A673 (cell line): ENCODE measurements at regions not wholly inside any gene's neighbourhood (a gene's known extent, or its start where the extent isn't known, plus 50 kb on each side); places are given as distances from the start of the nearest gene placed in this dataset.

ENCODE experiments used
- BruUV-seq: library from RNA; stranded (reverse); fragments of 400-500 nt; replicated peaks from 2 replicates; lab custom pipeline; 2021; lab: Mats Ljungman, UMichigan
- CTCF ChIA-PET: fragments of 300-600 bp; sonication (Branson Sonifier 250); formaldehyde crosslinking; loops from one replicate; lab custom pipeline; 2022; ENCODE audit warnings: antibody characterized with exemption; lab: Charles Lee
- POLR2A ChIA-PET: fragments of 300-600 bp; sonication (Branson Sonifier 250); formaldehyde crosslinking; loops from one replicate; lab custom pipeline; 2022; ENCODE audit warnings: antibody characterized with exemption; ENCODE audit not compliant: low non-redundant PET; lab: Charles Lee
- DNase-seq: peaks from one replicate; pipeline ENCODE4 v3.0.0-alpha.2; 2015; ENCODE audit warnings: low spot score
- H3K27ac ChIP-seq: fragments of 200-600 bp; sonication (generic); 2 replicates; pipeline ENCODE4 v1.5.1; 2016; ENCODE audit warnings: mixed run types, low read depth, mild to moderate bottlenecking, mixed read lengths, antibody characterized with exemption, low read length; ENCODE audit not compliant: poor library complexity, severe bottlenecking
- H3K27me3 ChIP-seq: fragments of 200-600 bp; sonication (generic); replicated peaks from 2 replicates; pipeline ENCODE4 v1.6.1; 2017; ENCODE audit warnings: mixed run types, low read depth, mild to moderate bottlenecking, mixed read lengths, antibody characterized with exemption, low read length; ENCODE audit not compliant: insufficient read depth, poor library complexity
- H3K36me3 ChIP-seq: fragments of 200-600 bp; sonication (generic); 2 replicates; pipeline ENCODE4 v1.6.1; 2016; ENCODE audit warnings: mixed run types, mild to moderate bottlenecking, mixed read lengths, antibody characterized with exemption, low read length; ENCODE audit not compliant: insufficient read depth, poor library complexity, severe bottlenecking
- H3K4me1 ChIP-seq: fragments of 200-600 bp; sonication (generic); 2 replicates; pipeline ENCODE4 v1.6.1; 2017; ENCODE audit warnings: mixed run types, mild to moderate bottlenecking, mixed read lengths, antibody characterized with exemption, low read length; ENCODE audit not compliant: insufficient read depth, poor library complexity, severe bottlenecking
- H3K4me3 ChIP-seq: fragments of 200-600 bp; sonication (generic); 2 replicates; pipeline ENCODE4 v1.5.1; 2016; ENCODE audit warnings: low read depth, mixed run types, mild to moderate bottlenecking, mixed read lengths, low read length; ENCODE audit not compliant: poor library complexity, severe bottlenecking
- H3K9me3 ChIP-seq: fragments of 200-600 bp; sonication (generic); 2 replicates; pipeline ENCODE4 v1.6.1; 2016; ENCODE audit warnings: mixed run types, low read depth, mild to moderate bottlenecking, mixed read lengths, antibody characterized with exemption, low read length; ENCODE audit not compliant: poor library complexity, severe bottlenecking
- EZH2 ChIP-seq: fragments of 200-600 bp; sonication (generic); IDR thresholded peaks from 2 replicates; pipeline ENCODE4 v1.6.1; 2017; ENCODE audit warnings: borderline replicate concordance, low read depth, mild to moderate bottlenecking, mixed read lengths, antibody characterized with exemption, low read length; ENCODE audit not compliant: poor library complexity, severe bottlenecking
- intact Hi-C: fragments of 100-400 bp; cut with micrococcal nuclease; formaldehyde crosslinking; loops from one replicate; pipeline ENCODE4 v1.10.0; 2022; ENCODE audit not compliant: unreplicated experiment
- TF ChIP-seq, protein P1 (sequence below): fragments of 300-800, 200-600 bp; sonication (generic); conservative IDR thresholded peaks from 2 replicates; pipeline ENCODE4 v1.5.1; 2017; ENCODE audit warnings: low read depth, mild to moderate bottlenecking, antibody characterized with exemption, low read length, moderate library complexity, mixed read lengths

DNA sequence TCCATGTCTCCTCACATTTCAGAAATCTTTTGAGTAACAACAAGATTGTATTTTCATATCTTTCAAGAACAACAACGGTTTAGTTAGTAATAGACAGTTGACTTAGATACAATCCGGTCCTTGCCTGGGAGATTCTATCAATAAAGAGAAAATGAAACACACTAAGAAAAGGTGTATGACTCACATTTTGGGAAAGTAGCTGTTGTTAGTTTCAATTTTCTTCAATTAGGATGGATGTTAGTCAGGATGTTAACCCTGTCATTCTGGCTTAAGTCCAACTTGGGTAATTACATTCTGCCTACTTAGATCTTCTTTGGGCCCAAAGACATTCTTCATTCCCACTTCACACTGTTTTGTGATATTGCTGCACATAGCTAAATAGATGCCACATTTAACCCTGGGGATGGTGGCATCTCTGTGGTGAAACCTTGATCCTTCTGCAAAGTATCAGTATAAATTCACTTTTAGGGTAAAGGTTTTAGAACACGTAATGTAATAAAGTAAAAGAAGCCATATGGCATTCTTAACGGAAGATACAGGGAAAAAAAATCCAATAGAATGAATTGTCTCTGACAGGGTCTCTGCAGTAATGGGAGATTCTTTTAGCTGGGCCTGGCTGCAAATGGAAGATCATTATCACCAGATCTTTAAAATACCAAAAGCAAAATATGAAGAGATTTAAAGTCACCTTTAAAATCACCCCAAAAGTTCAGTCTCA is 365.5 kb downstream of the FIGN start:
- no peaks in the 10 kb centered on the region for H3K27me3 ChIP-seq
- no peak overlapping the region for H3K4me3 ChIP-seq
- H3K36me3 ChIP-seq, result no peaks in the 10 kb centered on the region
- intact Hi-C loops, result no loop called here
- H3K4me1 ChIP-seq, result no peaks in the 10 kb centered on the region
- POLR2A ChIA-PET, result no interaction called here
- TF ChIP-seq, protein P1, sequence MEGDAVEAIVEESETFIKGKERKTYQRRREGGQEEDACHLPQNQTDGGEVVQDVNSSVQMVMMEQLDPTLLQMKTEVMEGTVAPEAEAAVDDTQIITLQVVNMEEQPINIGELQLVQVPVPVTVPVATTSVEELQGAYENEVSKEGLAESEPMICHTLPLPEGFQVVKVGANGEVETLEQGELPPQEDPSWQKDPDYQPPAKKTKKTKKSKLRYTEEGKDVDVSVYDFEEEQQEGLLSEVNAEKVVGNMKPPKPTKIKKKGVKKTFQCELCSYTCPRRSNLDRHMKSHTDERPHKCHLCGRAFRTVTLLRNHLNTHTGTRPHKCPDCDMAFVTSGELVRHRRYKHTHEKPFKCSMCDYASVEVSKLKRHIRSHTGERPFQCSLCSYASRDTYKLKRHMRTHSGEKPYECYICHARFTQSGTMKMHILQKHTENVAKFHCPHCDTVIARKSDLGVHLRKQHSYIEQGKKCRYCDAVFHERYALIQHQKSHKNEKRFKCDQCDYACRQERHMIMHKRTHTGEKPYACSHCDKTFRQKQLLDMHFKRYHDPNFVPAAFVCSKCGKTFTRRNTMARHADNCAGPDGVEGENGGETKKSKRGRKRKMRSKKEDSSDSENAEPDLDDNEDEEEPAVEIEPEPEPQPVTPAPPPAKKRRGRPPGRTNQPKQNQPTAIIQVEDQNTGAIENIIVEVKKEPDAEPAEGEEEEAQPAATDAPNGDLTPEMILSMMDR, result no peak
- no peak for TF ChIP-seq EZH2
- BruUV-seq, result no TSS peak
- H3K27ac ChIP-seq, result no peak overlapping the region
- no peaks in the 10 kb centered on the region for H3K9me3 ChIP-seq
- no peak for DNase-seq
- CTCF ChIA-PET, result no interaction called here

DNA sequence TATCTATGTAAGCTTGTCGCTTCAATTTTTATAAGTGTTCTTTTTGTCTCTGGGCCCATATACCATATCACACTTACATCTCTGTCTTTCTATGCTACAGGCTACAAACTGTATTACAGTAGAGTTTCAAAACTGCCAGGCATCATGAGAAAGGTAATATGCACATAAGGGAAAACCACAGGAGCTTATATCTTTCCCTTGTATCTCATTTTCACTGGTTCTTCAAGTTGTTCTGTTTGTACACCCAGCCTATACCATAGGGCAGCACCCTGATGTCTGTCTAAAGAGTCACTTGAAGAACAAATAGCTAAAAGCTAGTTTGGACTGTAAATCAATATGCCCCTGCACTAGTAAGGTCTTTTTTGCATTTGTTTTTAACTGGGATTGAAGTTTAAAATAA is 366.7 kb downstream of the FIGN start:
- ChIA-PET POLR2A (no interaction called here), CTCF (no interaction called here)
- no TSS peak for BruUV-seq
- intact Hi-C loops, result no loop called here
- H3K36me3 ChIP-seq, result no peaks in the 10 kb centered on the region
- H3K27me3 ChIP-seq, result no peaks in the 10 kb centered on the region
- H3K9me3 ChIP-seq, result no peaks in the 10 kb centered on the region
- H3K27ac ChIP-seq, result no peak overlapping the region
- no peaks in the 10 kb centered on the region for H3K4me1 ChIP-seq
- no peak for DNase-seq
- TF ChIP-seq EZH2, result no peak
- TF ChIP-seq, protein P1, result no peak
- H3K4me3 ChIP-seq, result no peak overlapping the region

DNA sequence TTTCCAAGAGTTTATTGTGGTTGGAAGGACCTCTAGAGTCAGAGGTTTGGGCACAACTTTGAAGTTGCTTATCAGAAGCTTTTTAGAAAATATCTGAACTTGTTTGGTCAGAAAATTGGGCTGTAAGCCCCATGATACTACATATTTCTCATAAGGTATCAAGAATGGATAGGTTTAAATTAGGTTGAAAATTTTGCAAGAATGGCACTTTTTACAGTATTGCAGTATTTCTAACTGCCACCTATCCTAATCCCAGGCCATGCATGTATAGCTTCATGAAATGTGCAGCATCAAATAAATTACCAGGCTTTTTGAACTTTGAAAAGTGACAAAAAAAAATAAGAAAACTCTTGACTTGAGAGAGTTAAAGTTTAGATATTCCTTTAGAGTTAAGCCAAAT is 367.2 kb downstream of the FIGN start:
- TF ChIP-seq EZH2, result no peak
- TF ChIP-seq, protein P1, result no peak
- POLR2A ChIA-PET, result no interaction called here
- H3K4me3 ChIP-seq, result no peak overlapping the region
- no peak overlapping the region for H3K27ac ChIP-seq
- no peak for DNase-seq
- H3K36me3 ChIP-seq, result no peaks in the 10 kb centered on the region
- no peaks in the 10 kb centered on the region for H3K4me1 ChIP-seq
- no peaks in the 10 kb centered on the region for H3K27me3 ChIP-seq
- intact Hi-C loops, result no loop called here
- no TSS peak for BruUV-seq
- no peaks in the 10 kb centered on the region for H3K9me3 ChIP-seq
- CTCF ChIA-PET, result no interaction called here
